ENCODE measurements at regions not wholly inside any gene's neighbourhood (a gene's known extent, or its start where the extent isn't known, plus 50 kb on each side); places are given as distances from the start of the nearest gene placed in this dataset.
"Not testable (repeated sequence)": the region's sequence is repeated elsewhere in the genome, so short reads cannot be mapped to it uniquely, and the experiment has no call there.

- H3K4me2 ChIP-seq (ENCODE audit: low read length): no peak overlapping the region
- TF ChIP-seq EZH2phosphoT487 (IDR thresholded peaks at IDR 0.05; ENCODE audit: borderline replicate concordance, low read depth, low read length): no peak
- no peak for TF ChIP-seq CTCF (conservative IDR thresholded peaks at IDR 0.05; ENCODE audit: low read length)
- H3K4me1 ChIP-seq (ENCODE audit: insufficient read depth, low read length, poor library complexity, severe bottlenecking): no peaks in the 10 kb centered on the region
- H3K4me3 ChIP-seq (ENCODE audit: low read depth, low read length, poor library complexity, severe bottlenecking): no peak overlapping the region
- no TSS peak for BruUV-seq (replicated peaks)
- no peak overlapping the region for H2AFZ ChIP-seq (ENCODE audit: low read length)
- POLR2A ChIA-PET: interaction anchor here (0.6 kb wide), 1 partner anchor 558 kb away, joined by 3 read pairs; no protein-coding TSS in a partner anchor
- no peaks in the 10 kb centered on the region for H3K36me3 ChIP-seq (ENCODE audit: insufficient read depth, low read length)
- CTCF ChIA-PET (ENCODE audit: unreplicated experiment): no interaction called here
- 0 out of 2 replicates have a peak, but pooled peaks cover 8% of the 10 kb centered on the region for H3K9me3 ChIP-seq (ENCODE audit: low read length)
- intact Hi-C loops (cut with micrococcal nuclease; ENCODE audit: unreplicated experiment): no loop called here
- no peaks in the 10 kb centered on the region for H3K79me2 ChIP-seq (ENCODE audit: insufficient read depth, low read depth, low read length)
- no peaks in the 10 kb centered on the region for H3K9me2 ChIP-seq (ENCODE audit: insufficient read depth, low read length)
- no peak for DNase-seq (ENCODE audit: low spot score)
- no peaks in the 10 kb centered on the region for H4K20me1 ChIP-seq (ENCODE audit: insufficient read depth, low read length)
- H3K27ac ChIP-seq (ENCODE audit: low read depth, low read length, poor library complexity, severe bottlenecking): no peak overlapping the region
These were observed 228.5 kb upstream of the FSIP2 start for GRCh38 chr2:185510060-185510459.

GRCh38 chr2:185511925-185512324 lies 226.7 kb upstream of the FSIP2 start:
- Histone ChIP-seq H4K20me1 (ENCODE audit: insufficient read depth, low read length) (no peaks in the 10 kb centered on the region), H3K4me3 (ENCODE audit: low read depth, low read length, poor library complexity, severe bottlenecking) (no peak overlapping the region), H3K9me3 (ENCODE audit: low read length) (0 out of 2 replicates have a peak, but pooled peaks cover 8% of the 10 kb centered on the region), H2AFZ (ENCODE audit: low read length) (no peak overlapping the region), H3K9me2 (ENCODE audit: insufficient read depth, low read length) (no peaks in the 10 kb centered on the region), H3K4me2 (ENCODE audit: low read length) (no peak overlapping the region), H3K27ac (ENCODE audit: low read depth, low read length, poor library complexity, severe bottlenecking) (no peak overlapping the region), H3K36me3 (ENCODE audit: insufficient read depth, low read length) (no peaks in the 10 kb centered on the region), H3K4me1 (ENCODE audit: insufficient read depth, low read length, poor library complexity, severe bottlenecking) (no peaks in the 10 kb centered on the region), H3K79me2 (ENCODE audit: insufficient read depth, low read depth, low read length) (no peaks in the 10 kb centered on the region)
- TF ChIP-seq EZH2phosphoT487 (IDR thresholded peaks at IDR 0.05; ENCODE audit: borderline replicate concordance, low read depth, low read length) (no peak), CTCF (conservative IDR thresholded peaks at IDR 0.05; ENCODE audit: low read length) (no peak)
- ChIA-PET CTCF (ENCODE audit: unreplicated experiment) (no interaction called here), POLR2A (no interaction called here)
- no TSS peak for BruUV-seq (replicated peaks)
- DNase-seq (ENCODE audit: low spot score): no peak
- intact Hi-C loops (cut with micrococcal nuclease; ENCODE audit: unreplicated experiment): no loop called here

- Histone ChIP-seq H3K9me3 (ENCODE audit: low read length) (no peaks in the 10 kb centered on the region), H3K27ac (ENCODE audit: low read depth, low read length, poor library complexity, severe bottlenecking) (no peak overlapping the region), H3K4me3 (ENCODE audit: low read depth, low read length, poor library complexity, severe bottlenecking) (no peak overlapping the region), H4K20me1 (ENCODE audit: insufficient read depth, low read length) (no peaks in the 10 kb centered on the region), H3K79me2 (ENCODE audit: insufficient read depth, low read depth, low read length) (no peaks in the 10 kb centered on the region), H3K4me1 (ENCODE audit: insufficient read depth, low read length, poor library complexity, severe bottlenecking) (no peaks in the 10 kb centered on the region), H3K9me2 (ENCODE audit: insufficient read depth, low read length) (no peaks in the 10 kb centered on the region), H2AFZ (ENCODE audit: low read length) (no peak overlapping the region), H3K4me2 (ENCODE audit: low read length) (no peak overlapping the region), H3K36me3 (ENCODE audit: insufficient read depth, low read length) (no peaks in the 10 kb centered on the region)
- POLR2A ChIA-PET: no interaction called here
- CTCF ChIA-PET (ENCODE audit: unreplicated experiment): no interaction called here
- no TSS peak for BruUV-seq (replicated peaks)
- TF ChIP-seq CTCF (conservative IDR thresholded peaks at IDR 0.05; ENCODE audit: low read length): peak; percentile 54; the same call in 1 of the 2 replicates
- no peak for TF ChIP-seq EZH2phosphoT487 (IDR thresholded peaks at IDR 0.05; ENCODE audit: borderline replicate concordance, low read depth, low read length)
- intact Hi-C loops (cut with micrococcal nuclease; ENCODE audit: unreplicated experiment): no loop called here
- peak; percentile 2 for DNase-seq (ENCODE audit: low spot score)
These were observed 216.1 kb upstream of the FSIP2 start for GRCh38 chr2:185522472-185522871.

GRCh38 chr2:185524242-185524641 lies 214.4 kb upstream of the FSIP2 start:
- BruUV-seq (replicated peaks); H3K4me3 ChIP-seq (ENCODE audit: low read depth, low read length, poor library complexity, severe bottlenecking); DNase-seq (ENCODE audit: low spot score); CTCF ChIA-PET (ENCODE audit: unreplicated experiment); H3K36me3 ChIP-seq (ENCODE audit: insufficient read depth, low read length); H3K27ac ChIP-seq (ENCODE audit: low read depth, low read length, poor library complexity, severe bottlenecking); H3K79me2 ChIP-seq (ENCODE audit: insufficient read depth, low read depth, low read length); H4K20me1 ChIP-seq (ENCODE audit: insufficient read depth, low read length); H2AFZ ChIP-seq (ENCODE audit: low read length); H3K9me2 ChIP-seq (ENCODE audit: insufficient read depth, low read length); H3K4me1 ChIP-seq (ENCODE audit: insufficient read depth, low read length, poor library complexity, severe bottlenecking); H3K9me3 ChIP-seq (ENCODE audit: low read length); H3K4me2 ChIP-seq (ENCODE audit: low read length); intact Hi-C loops (cut with micrococcal nuclease; ENCODE audit: unreplicated experiment): not testable (repeated sequence)
- POLR2A ChIA-PET: interaction anchor here (0.7 kb wide), 1 partner anchor 615 kb away, joined by 4 read pairs; no protein-coding TSS in a partner anchor
